ENCODE measurements at regions not wholly inside any gene's neighbourhood (a gene's known extent, or its start where the extent isn't known, plus 50 kb on each side); places are given as distances from the start of the nearest gene placed in this dataset.

- Histone ChIP-seq H3K27ac (ENCODE audit: low read depth, low read length) (no peak overlapping the region), H3K4me1 (ENCODE audit: control insufficient read depth in 1 of 2, insufficient read depth in 2 of 2, low read length in 2 of 2) (no peaks in the 10 kb centered on the region), H2AFZ (ENCODE audit: low read depth, low read length, poor library complexity, severe bottlenecking) (no peak overlapping the region), H4K20me1 (ENCODE audit: insufficient read depth) (no peaks in the 10 kb centered on the region), H3K79me2 (ENCODE audit: insufficient read depth, low read length) (no peaks in the 10 kb centered on the region), H3K9me3 (ENCODE audit: control insufficient read depth in 1 of 2, insufficient read depth in 1 of 2, low read depth in 1 of 2, low read length in 2 of 2) (peaks cover 5 to 9% of the 10 kb centered on the region in 2 experiments; a peak in 2 of 4 replicates), H3K9ac (ENCODE audit: low read length) (no peak overlapping the region), H3K36me3 (ENCODE audit: control insufficient read depth in 1 of 2, insufficient read depth in 2 of 2, low read length in 2 of 2) (no peaks in the 10 kb centered on the region), H3K4me2 (ENCODE audit: low read length) (no peak overlapping the region), H3K4me3 (replicated peaks in 1 of 2; ENCODE audit: low read depth in 1 of 2, low read length in 2 of 2) (no peak overlapping the region), H3K27me3 (ENCODE audit: insufficient read depth, low read length) (no peaks in the 10 kb centered on the region), H3K9me2 (ENCODE audit: insufficient read depth) (no peaks in the 10 kb centered on the region)
- intact Hi-C loops (cut with micrococcal nuclease), result no loop called here
- ChIA-PET RAD21 (ENCODE audit: low non-redundant PET in 1 of 2, low total read pairs in 2 of 2, uncharacterized antibody in 2 of 2, unreplicated experiment in 2 of 2) (no interaction called here), CTCF (no interaction called here), POLR2A (no interaction called here)
- no TSS peak for BruUV-seq (replicated peaks)
- DNase-seq (ENCODE audit: low read depth, low spot score) (no peak), ATAC-seq (no peak)
- TF ChIP-seq CTCF (IDR thresholded peaks at IDR 0.05 in 2 of 3, conservative IDR thresholded peaks at IDR 0.05 in 1 of 3; ENCODE audit: borderline replicate concordance in 1 of 3, insufficient read depth in 1 of 3, low read depth in 2 of 3, low read length in 2 of 3), result no peak
- TF ChIP-seq CEBPB (IDR thresholded peaks at IDR 0.05; ENCODE audit: low read depth), result no peak
- TF ChIP-seq CBX3 (IDR thresholded peaks at IDR 0.05; ENCODE audit: low read depth), result no peak
- no peak for TF ChIP-seq ZBTB33 (IDR thresholded peaks at IDR 0.05; ENCODE audit: extremely low read depth, insufficient replicate concordance, low read length)
- TF ChIP-seq JUND (IDR thresholded peaks at IDR 0.05), result no peak
- no peak for TF ChIP-seq ZNF274 (IDR thresholded peaks at IDR 0.05; ENCODE audit: low read depth, low read length)
- no peak for TF ChIP-seq MAX (IDR thresholded peaks at IDR 0.05)
- TF ChIP-seq SIN3A (IDR thresholded peaks at IDR 0.05; ENCODE audit: low read depth), result no peak
- TF ChIP-seq POLR2AphosphoS5 (IDR thresholded peaks at IDR 0.05; ENCODE audit: low read depth, low read length), result no peak
- TF ChIP-seq RAD21 (IDR thresholded peaks at IDR 0.05; ENCODE audit: low read depth), result no peak
These were observed 693.4 kb downstream of the SOCS6 start for GRCh38 chr18:70982292-70982691.

All from HCT116 (cell line).